ENCODE measurements at regions not wholly inside any gene's neighbourhood (a gene's known extent, or its start where the extent isn't known, plus 50 kb on each side); places are given as distances from the start of the nearest gene placed in this dataset.

DNA sequence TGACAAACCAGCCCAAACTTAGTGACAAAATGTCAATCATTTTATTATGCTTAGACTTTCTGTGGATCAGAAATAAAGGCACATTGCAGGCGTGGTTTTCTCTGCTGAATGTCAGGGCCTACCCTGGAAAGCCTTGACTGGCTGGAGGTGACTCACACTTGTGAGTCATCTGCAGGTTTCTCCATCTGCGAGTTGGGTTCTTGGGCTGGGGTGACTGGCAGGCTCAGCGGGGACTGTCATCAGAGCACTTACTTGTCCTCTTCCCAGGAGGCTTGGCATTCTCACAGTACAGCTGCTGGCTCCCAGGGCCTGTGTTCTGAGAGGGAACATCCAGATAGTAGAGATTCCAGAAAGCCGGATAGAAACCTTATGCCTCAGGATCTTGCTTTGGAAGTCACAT lies 153.8 kb upstream of the AGA start:
- H2AK5ac ChIP-seq (ENCODE audit: low read length): no peak overlapping the region

GRCh38 chr4:177596991-177597390 lies 154.8 kb upstream of the AGA start:
- H4K5ac ChIP-seq (ENCODE audit: low read length): no peak overlapping the region
- no peak overlapping the region for H2AK5ac ChIP-seq (ENCODE audit: low read length)
- H4K8ac ChIP-seq (ENCODE audit: low read depth, low read length): no peak overlapping the region
- H3K27ac ChIP-seq (ENCODE audit: low read depth, low read length): no peak overlapping the region
- no peak overlapping the region for H2BK5ac ChIP-seq (ENCODE audit: low read length)
- no peak overlapping the region for H3K56ac ChIP-seq (ENCODE audit: low read length)
- DNase-seq: peak; percentile 5
- no peaks in the 10 kb centered on the region for H3K79me2 ChIP-seq (ENCODE audit: control insufficient read depth, insufficient read depth, low read length)
- H3K4me1 ChIP-seq (ENCODE audit: control insufficient read depth, low read depth, low read length): no peaks in the 10 kb centered on the region
- no peaks in the 10 kb centered on the region for H3K79me1 ChIP-seq (ENCODE audit: low read length)
- no peaks in the 10 kb centered on the region for H3K27me3 ChIP-seq (ENCODE audit: insufficient read depth, low read length, poor library complexity)
- H3K36me3 ChIP-seq (ENCODE audit: control insufficient read depth, insufficient read depth, low read length): no peaks in the 10 kb centered on the region
- no peak overlapping the region for H2BK120ac ChIP-seq (ENCODE audit: low read depth, low read length)
- no peak overlapping the region for H3K4ac ChIP-seq (ENCODE audit: low read depth, low read length)
- H3K23ac ChIP-seq (ENCODE audit: low read length): no peak overlapping the region
- H3K4me3 ChIP-seq (ENCODE audit: low read length): no peak overlapping the region
- H3K4me2 ChIP-seq (ENCODE audit: low read length): no peak overlapping the region
- no peak overlapping the region for H3K18ac ChIP-seq (ENCODE audit: low read length)
- H2BK15ac ChIP-seq (replicated peaks; ENCODE audit: low read depth): no peak overlapping the region
- H3K9ac ChIP-seq (ENCODE audit: low read length): no peak overlapping the region
- no CpG with 5 or more reads among the region's 7 CpGs for WGBS (ENCODE audit: extremely low coverage, insufficient coverage, low lambda C conversion rate)

More for the DNA sequence above, 153.8 kb upstream of the AGA start:
- Histone ChIP-seq H3K36me3 (ENCODE audit: control insufficient read depth, insufficient read depth, low read length) (no peaks in the 10 kb centered on the region), H3K79me1 (ENCODE audit: low read length) (no peaks in the 10 kb centered on the region), H3K18ac (ENCODE audit: low read length) (no peak overlapping the region), H3K56ac (ENCODE audit: low read length) (no peak overlapping the region), H3K4me1 (ENCODE audit: control insufficient read depth, low read depth, low read length) (no peaks in the 10 kb centered on the region), H4K8ac (ENCODE audit: low read depth, low read length) (no peak overlapping the region), H3K4ac (ENCODE audit: low read depth, low read length) (no peak overlapping the region), H3K79me2 (ENCODE audit: control insufficient read depth, insufficient read depth, low read length) (no peaks in the 10 kb centered on the region), H2BK5ac (ENCODE audit: low read length) (no peak overlapping the region), H3K4me3 (ENCODE audit: low read length) (no peak overlapping the region), H3K23ac (ENCODE audit: low read length) (no peak overlapping the region), H3K27me3 (ENCODE audit: insufficient read depth, low read length, poor library complexity) (no peaks in the 10 kb centered on the region), H3K4me2 (ENCODE audit: low read length) (no peak overlapping the region), H2BK15ac (replicated peaks; ENCODE audit: low read depth) (no peak overlapping the region), H2BK120ac (ENCODE audit: low read depth, low read length) (no peak overlapping the region), H3K9ac (ENCODE audit: low read length) (no peak overlapping the region), H3K27ac (ENCODE audit: low read depth, low read length) (no peak overlapping the region), H4K5ac (ENCODE audit: low read length) (no peak overlapping the region)
- WGBS (ENCODE audit: extremely low coverage, insufficient coverage, low lambda C conversion rate): no CpG with 5 or more reads among the region's 4 CpGs
- DNase-seq: peak; percentile 91

DNA sequence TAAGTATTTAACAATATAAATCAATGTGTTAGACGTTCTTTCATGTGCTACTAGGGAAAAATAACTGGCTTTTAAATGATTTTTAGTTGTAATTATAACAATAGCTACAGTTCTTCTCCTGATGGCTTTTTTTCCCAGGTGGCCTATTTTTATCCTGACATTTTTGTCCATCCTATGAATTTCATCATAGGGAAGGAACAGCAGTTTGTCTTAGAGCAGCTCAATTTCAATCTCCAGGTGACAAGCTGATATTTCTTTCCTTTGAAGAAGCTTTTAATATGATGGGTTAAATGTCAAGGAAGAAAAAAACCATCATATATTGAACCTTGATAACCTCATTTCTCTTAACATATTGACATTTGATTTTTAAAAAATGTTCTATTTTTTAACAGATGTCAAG lies 163.0 kb upstream of the AGA start:
- WGBS (ENCODE audit: extremely low coverage, insufficient coverage, low lambda C conversion rate): no CpG with 5 or more reads among the region's 1 CpG
- H3K27ac ChIP-seq (ENCODE audit: low read depth, low read length): no peak overlapping the region

GRCh38 chr4:177607111-177607573 lies 164.9 kb upstream of the AGA start:
- WGBS (ENCODE audit: extremely low coverage, insufficient coverage, low lambda C conversion rate): no CpG with 5 or more reads among the region's 28 CpGs

More for the DNA sequence above, 163.0 kb upstream of the AGA start:
- H3K36me3 ChIP-seq (ENCODE audit: control insufficient read depth, insufficient read depth, low read length): no peaks in the 10 kb centered on the region
- H2BK120ac ChIP-seq (ENCODE audit: low read depth, low read length): no peak overlapping the region
- no peak overlapping the region for H3K4ac ChIP-seq (ENCODE audit: low read depth, low read length)
- no peaks in the 10 kb centered on the region for H3K79me2 ChIP-seq (ENCODE audit: control insufficient read depth, insufficient read depth, low read length)
- DNase-seq: no peak
- H3K56ac ChIP-seq (ENCODE audit: low read length): no peak overlapping the region
- H3K18ac ChIP-seq (ENCODE audit: low read length): no peak overlapping the region
- no peak overlapping the region for H2AK5ac ChIP-seq (ENCODE audit: low read length)
- H4K8ac ChIP-seq (ENCODE audit: low read depth, low read length): no peak overlapping the region
- no peaks in the 10 kb centered on the region for H3K79me1 ChIP-seq (ENCODE audit: low read length)
- no peak overlapping the region for H3K4me2 ChIP-seq (ENCODE audit: low read length)
- H3K4me3 ChIP-seq (ENCODE audit: low read length): no peak overlapping the region
- no peak overlapping the region for H3K9ac ChIP-seq (ENCODE audit: low read length)
- H2BK15ac ChIP-seq (replicated peaks; ENCODE audit: low read depth): no peak overlapping the region
- H2BK5ac ChIP-seq (ENCODE audit: low read length): no peak overlapping the region
- H3K27me3 ChIP-seq (ENCODE audit: insufficient read depth, low read length, poor library complexity): no peaks in the 10 kb centered on the region
- no peak overlapping the region for H3K23ac ChIP-seq (ENCODE audit: low read length)
- no peaks in the 10 kb centered on the region for H3K4me1 ChIP-seq (ENCODE audit: control insufficient read depth, low read depth, low read length)
- no peak overlapping the region for H4K5ac ChIP-seq (ENCODE audit: low read length)

DNA sequence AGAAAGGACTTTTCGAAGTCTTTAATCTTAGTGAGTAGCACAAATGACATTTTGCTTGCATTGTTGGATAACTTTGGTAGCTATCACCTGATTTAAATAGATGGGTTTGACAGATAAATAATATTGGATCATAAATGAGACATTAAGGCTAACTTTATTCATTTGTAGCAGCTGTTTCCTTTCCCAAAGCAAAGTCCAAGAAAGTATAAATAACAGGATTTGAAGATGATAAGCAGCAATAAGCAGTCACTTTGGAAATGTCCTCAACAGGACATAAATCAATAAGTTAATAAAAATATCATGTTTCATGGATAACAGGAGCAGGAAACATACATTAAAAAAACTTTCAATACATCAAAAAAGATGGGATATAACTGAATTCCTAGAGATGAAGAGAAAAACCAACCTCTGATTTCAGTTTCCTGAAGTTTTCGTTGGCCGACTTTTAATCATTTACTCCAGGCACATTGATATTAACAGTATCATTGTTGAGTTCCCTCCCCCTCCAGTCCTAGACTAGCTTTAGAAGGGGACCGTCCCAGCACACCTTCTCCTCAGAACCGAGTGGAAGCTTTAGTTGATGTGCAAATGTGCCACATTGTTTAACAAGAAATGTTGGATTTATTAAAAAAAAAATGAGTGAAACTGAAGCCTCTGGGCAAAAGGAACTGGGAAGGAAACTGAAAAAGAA lies 169.9 kb upstream of the AGA start:
- WGBS (ENCODE audit: extremely low coverage, insufficient coverage, low lambda C conversion rate): no CpG with 5 or more reads among the region's 5 CpGs
- Histone ChIP-seq H3K23ac (ENCODE audit: low read length) (no peak overlapping the region), H3K18ac (ENCODE audit: low read length) (no peak overlapping the region), H3K9ac (ENCODE audit: low read length) (no peak overlapping the region), H2BK5ac (ENCODE audit: low read length) (no peak overlapping the region), H3K79me1 (ENCODE audit: low read length) (no peaks in the 10 kb centered on the region), H3K27ac (ENCODE audit: low read depth, low read length) (no peak overlapping the region), H4K8ac (ENCODE audit: low read depth, low read length) (no peak overlapping the region), H2AK5ac (ENCODE audit: low read length) (no peak overlapping the region), H3K27me3 (ENCODE audit: insufficient read depth, low read length, poor library complexity) (no peaks in the 10 kb centered on the region), H3K56ac (ENCODE audit: low read length) (no peak overlapping the region), H3K4me2 (ENCODE audit: low read length) (no peak overlapping the region), H3K36me3 (ENCODE audit: control insufficient read depth, insufficient read depth, low read length) (no peaks in the 10 kb centered on the region), H3K4me3 (ENCODE audit: low read length) (no peak overlapping the region), H4K5ac (ENCODE audit: low read length) (no peak overlapping the region), H3K4ac (ENCODE audit: low read depth, low read length) (no peak overlapping the region), H3K79me2 (ENCODE audit: control insufficient read depth, insufficient read depth, low read length) (no peaks in the 10 kb centered on the region), H2BK120ac (ENCODE audit: low read depth, low read length) (no peak overlapping the region), H2BK15ac (replicated peaks; ENCODE audit: low read depth) (no peak overlapping the region), H3K4me1 (ENCODE audit: control insufficient read depth, low read depth, low read length) (no peaks in the 10 kb centered on the region)
- no peak for DNase-seq

More at GRCh38 chr4:177607111-177607573, 164.9 kb upstream of the AGA start:
- Histone ChIP-seq H4K8ac (ENCODE audit: low read depth, low read length) (no peak overlapping the region), H3K4me1 (ENCODE audit: control insufficient read depth, low read depth, low read length) (no peaks in the 10 kb centered on the region), H3K56ac (ENCODE audit: low read length) (no peak overlapping the region), H3K4me3 (ENCODE audit: low read length) (no peak overlapping the region), H2BK5ac (ENCODE audit: low read length) (no peak overlapping the region), H3K23ac (ENCODE audit: low read length) (no peak overlapping the region), H3K79me2 (ENCODE audit: control insufficient read depth, insufficient read depth, low read length) (no peaks in the 10 kb centered on the region), H3K36me3 (ENCODE audit: control insufficient read depth, insufficient read depth, low read length) (no peaks in the 10 kb centered on the region), H3K9ac (ENCODE audit: low read length) (no peak overlapping the region), H3K27ac (ENCODE audit: low read depth, low read length) (no peak overlapping the region), H3K79me1 (ENCODE audit: low read length) (no peaks in the 10 kb centered on the region), H3K4me2 (ENCODE audit: low read length) (no peak overlapping the region), H3K4ac (ENCODE audit: low read depth, low read length) (no peak overlapping the region), H4K5ac (ENCODE audit: low read length) (no peak overlapping the region), H2BK120ac (ENCODE audit: low read depth, low read length) (no peak overlapping the region), H2AK5ac (ENCODE audit: low read length) (no peak overlapping the region), H3K18ac (ENCODE audit: low read length) (no peak overlapping the region), H2BK15ac (replicated peaks; ENCODE audit: low read depth) (no peak overlapping the region), H3K27me3 (ENCODE audit: insufficient read depth, low read length, poor library complexity) (no peaks in the 10 kb centered on the region)
- DNase-seq: no peak

- Histone ChIP-seq H3K23ac (ENCODE audit: low read length) (no peak overlapping the region), H3K36me3 (ENCODE audit: control insufficient read depth, insufficient read depth, low read length) (no peaks in the 10 kb centered on the region), H3K4me1 (ENCODE audit: control insufficient read depth, low read depth, low read length) (no peaks in the 10 kb centered on the region), H2BK15ac (replicated peaks; ENCODE audit: low read depth) (no peak overlapping the region), H4K8ac (ENCODE audit: low read depth, low read length) (no peak overlapping the region), H2BK5ac (ENCODE audit: low read length) (no peak overlapping the region), H3K79me1 (ENCODE audit: low read length) (no peaks in the 10 kb centered on the region), H3K4me2 (ENCODE audit: low read length) (no peak overlapping the region), H3K27ac (ENCODE audit: low read depth, low read length) (no peak overlapping the region), H3K27me3 (ENCODE audit: insufficient read depth, low read length, poor library complexity) (no peaks in the 10 kb centered on the region), H3K4ac (ENCODE audit: low read depth, low read length) (no peak overlapping the region), H3K56ac (ENCODE audit: low read length) (no peak overlapping the region), H3K4me3 (ENCODE audit: low read length) (no peak overlapping the region), H2BK120ac (ENCODE audit: low read depth, low read length) (no peak overlapping the region), H2AK5ac (ENCODE audit: low read length) (no peak overlapping the region), H3K9ac (ENCODE audit: low read length) (no peak overlapping the region), H3K79me2 (ENCODE audit: control insufficient read depth, insufficient read depth, low read length) (no peaks in the 10 kb centered on the region), H3K18ac (ENCODE audit: low read length) (no peak overlapping the region), H4K5ac (ENCODE audit: low read length) (no peak overlapping the region)
- DNase-seq: no peak
- WGBS (ENCODE audit: extremely low coverage, insufficient coverage, low lambda C conversion rate): no CpG with 5 or more reads among the region's 2 CpGs
Observed at GRCh38 chr4:177612684-177613083, 170.4 kb upstream of the AGA start.

All from mesendoderm (in vitro differentiated cells).